ENCODE measurements at regions not wholly inside any gene's neighbourhood (a gene's known extent, or its start where the extent isn't known, plus 50 kb on each side); places are given as distances from the start of the nearest gene placed in this dataset.

GRCh38 chr5:6169660-6170059, 208.7 kb downstream of the MED10 start:
- DNase-seq (ENCODE audit: low read depth in 3 of 3): no peak

GRCh38 chr5:6166698-6167394, 211.5 kb downstream of the MED10 start:
- DNase-seq (ENCODE audit: low read depth in 3 of 3): no peak

GRCh38 chr5:6163913-6164312, 214.4 kb downstream of the MED10 start:
- DNase-seq (ENCODE audit: low read depth in 3 of 3): no peak

GRCh38 chr5:6162175-6162574, 216.2 kb downstream of the MED10 start:
- DNase-seq (ENCODE audit: low read depth in 3 of 3): no peak

DNA sequence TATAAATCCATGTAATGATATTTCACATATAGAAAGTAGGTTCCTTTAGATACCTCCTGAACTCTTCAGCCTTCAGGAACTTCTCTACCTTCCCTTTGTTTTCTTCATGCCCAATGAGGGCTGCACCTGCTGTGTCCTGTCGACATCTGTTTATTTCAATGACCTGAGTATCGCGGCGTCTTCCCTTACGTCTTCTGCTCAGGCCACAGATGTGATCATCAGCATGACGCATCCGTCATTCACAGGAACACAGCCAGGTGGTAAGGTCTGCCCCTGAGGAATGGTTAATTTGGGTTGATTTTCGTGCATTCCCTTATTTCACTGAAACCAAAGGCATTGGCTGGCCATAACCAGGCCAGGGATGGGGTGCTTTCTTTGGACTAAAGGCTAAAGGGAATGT, 217.1 kb downstream of the MED10 start:
- no peak for DNase-seq (ENCODE audit: low read depth in 3 of 3)

GRCh38 chr5:6159832-6160430, 218.4 kb downstream of the MED10 start:
- no peak for DNase-seq (ENCODE audit: low read depth in 3 of 3)

GRCh38 chr5:6158974-6159831, 219.1 kb downstream of the MED10 start:
- DNase-seq (ENCODE audit: low read depth in 3 of 3): no peak

DNA sequence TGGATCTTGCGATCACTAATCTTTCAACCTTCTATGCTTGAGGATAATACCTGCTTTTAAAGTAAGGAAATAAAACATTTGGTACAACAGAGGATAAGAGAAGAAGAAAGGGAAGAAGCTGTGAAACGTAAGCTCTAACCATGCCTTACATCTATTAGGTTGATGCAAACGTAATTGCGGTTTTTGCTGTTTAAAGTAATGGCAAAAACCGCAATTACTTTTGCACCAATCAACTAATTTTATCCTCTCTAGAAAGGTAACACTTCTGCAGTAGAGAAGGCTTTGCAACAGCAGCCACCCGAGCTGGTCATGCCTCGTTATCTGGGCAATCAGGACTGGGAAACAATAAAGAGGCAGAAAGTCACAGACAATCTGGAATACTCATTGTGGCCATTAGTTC, 224.1 kb downstream of the MED10 start:
- DNase-seq (ENCODE audit: low read depth in 3 of 3): no peak

DNA sequence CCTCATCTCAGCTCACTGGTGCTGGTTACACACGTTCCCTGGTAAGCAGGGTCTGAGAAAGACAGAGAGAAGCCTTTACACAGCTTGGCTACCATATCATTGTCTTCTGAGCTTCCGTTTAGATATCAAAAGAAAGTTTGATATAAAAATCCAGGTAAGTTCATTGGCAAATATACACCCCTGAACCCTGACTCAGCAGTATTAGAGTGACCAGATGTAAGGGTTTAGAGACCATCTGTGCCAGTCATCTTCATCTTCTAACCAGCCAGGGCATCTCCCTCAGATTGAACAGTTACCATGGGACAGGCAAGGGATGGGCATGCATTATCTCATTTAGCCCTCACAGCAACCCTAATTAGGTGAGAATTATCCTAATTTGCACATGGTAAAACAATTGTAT, 232.1 kb downstream of the MED10 start:
- no peak for DNase-seq (ENCODE audit: low read depth in 3 of 3)

- DNase-seq (ENCODE audit: low read depth in 3 of 3): no peak
Observed at GRCh38 chr5:6145616-6146237, 232.6 kb downstream of the MED10 start.

GRCh38 chr5:6143523-6143922, 234.8 kb downstream of the MED10 start:
- no peak for DNase-seq (ENCODE audit: low read depth in 3 of 3)

- DNase-seq (ENCODE audit: low read depth in 3 of 3): no peak
Observed at GRCh38 chr5:6142353-6142752, 236.0 kb downstream of the MED10 start.

DNA sequence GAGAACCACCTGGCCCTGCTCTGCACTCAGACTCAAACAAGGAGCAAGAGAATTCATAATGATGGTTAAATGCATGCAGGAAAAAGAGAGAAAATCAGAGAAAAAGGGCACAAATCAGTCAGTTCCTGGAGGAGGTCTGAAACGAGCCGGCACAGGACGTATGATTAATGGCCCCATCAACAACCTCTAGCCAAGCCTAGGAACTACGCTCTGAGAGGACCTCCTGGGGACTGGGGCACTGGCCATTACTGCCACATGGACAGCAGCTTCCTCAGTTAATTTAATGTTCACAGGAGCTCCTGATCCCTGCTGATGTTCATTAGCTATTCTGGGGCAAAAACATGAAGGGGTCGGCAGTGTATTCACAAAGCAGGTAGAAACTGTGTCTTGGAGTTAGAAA, 238.1 kb downstream of the MED10 start:
- DNase-seq (ENCODE audit: low read depth in 3 of 3): no peak

DNA sequence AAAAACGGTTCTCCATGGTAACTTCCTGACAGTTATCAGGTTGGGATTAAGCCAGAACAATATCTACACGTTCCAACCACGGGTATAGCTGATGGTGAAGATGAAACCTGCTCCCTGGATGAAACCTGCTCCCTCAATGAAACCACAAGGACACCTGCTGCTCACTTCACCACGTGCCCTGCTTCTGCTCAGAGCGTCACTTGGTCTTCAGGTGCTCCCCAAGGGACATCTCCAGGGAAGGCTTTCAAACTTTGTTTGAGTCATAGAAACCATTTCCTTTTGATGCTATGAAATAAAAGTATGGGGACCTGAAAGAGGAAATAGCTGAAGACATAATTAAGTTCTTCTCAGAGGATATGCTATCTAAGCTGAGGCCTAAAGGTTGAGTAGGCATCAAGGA, 242.4 kb downstream of the MED10 start:
- no peak for DNase-seq (ENCODE audit: low read depth in 3 of 3)

GRCh38 chr5:6134281-6134680, 244.1 kb downstream of the MED10 start:
- DNase-seq (ENCODE audit: low read depth in 3 of 3): no peak

- DNase-seq (ENCODE audit: low read depth in 3 of 3): no peak
Observed at GRCh38 chr5:6125781-6126180, 252.6 kb downstream of the MED10 start.

GRCh38 chr5:6118691-6119090, 259.7 kb downstream of the MED10 start:
- no peak for DNase-seq (ENCODE audit: low read depth in 3 of 3)

- DNase-seq (ENCODE audit: low read depth in 3 of 3): no peak
Observed at GRCh38 chr5:6117212-6117611, 261.1 kb downstream of the MED10 start.

DNA sequence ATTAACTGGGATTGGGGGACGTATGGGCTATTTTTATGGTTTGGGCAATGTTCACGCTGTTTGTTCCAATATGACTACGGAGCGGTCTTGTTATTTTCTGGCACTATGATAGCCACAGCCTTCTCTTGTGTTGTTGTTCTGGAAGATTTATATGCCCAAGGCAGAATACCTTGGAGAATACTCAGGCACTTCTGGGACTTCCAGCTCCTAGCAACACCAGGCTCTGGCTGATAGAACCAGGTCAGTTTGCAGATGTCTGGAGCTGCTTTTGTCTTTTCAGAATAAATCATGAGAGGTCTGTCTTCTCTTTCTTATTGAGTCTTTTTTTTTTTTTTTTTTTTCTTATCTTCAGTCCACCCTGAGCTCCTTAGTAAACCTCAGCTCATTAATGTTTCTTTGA, 262.5 kb downstream of the MED10 start:
- no peak for DNase-seq (ENCODE audit: low read depth in 3 of 3)

GRCh38 chr5:6112538-6112937, 265.8 kb downstream of the MED10 start:
- no peak for DNase-seq (ENCODE audit: low read depth in 3 of 3)

- no peak for DNase-seq (ENCODE audit: low read depth in 3 of 3)
Observed at GRCh38 chr5:6112125-6112524, 266.2 kb downstream of the MED10 start.

- DNase-seq (ENCODE audit: low read depth in 3 of 3): no peak
Observed at GRCh38 chr5:6111131-6111530, 267.2 kb downstream of the MED10 start.

Data from stimulated activated CD4-positive, alpha-beta T cell treated with anti-CD3 and anti-CD28 coated beads, TNF-alpha, amount 100 ng/mL, for 48 hours (primary cell).